Omental fat pad (tissue), 3 donors: ENCODE measurements at regions not wholly inside any gene's neighbourhood (a gene's known extent, or its start where the extent isn't known, plus 50 kb on each side); places are given as distances from the start of the nearest gene placed in this dataset.

Source experiments
- ATAC-seq: fragments of 150-250 bp; one replicate; pipeline ENCODE4 v1.9.1; 2016; ENCODE audit warnings: mild to moderate bottlenecking, moderate library complexity; ENCODE audit not compliant: low FRiP score
- DNase-seq: peaks from one replicate; pipeline ENCODE4 v3.0.0-alpha.2; 2019; ENCODE audit warnings: low spot score
- CTCF ChIP-seq, 3 donors: fragments of 450-650 bp; IDR thresholded peaks; one replicate each; pipeline ENCODE4 v1.5.1; 2016 to 2017; ENCODE audit warnings: antibody characterized with exemption in 3 of 3, mild to moderate bottlenecking in 3 of 3, moderate library complexity in 2 of 3

- no peak for DNase-seq
- no peak for TF ChIP-seq CTCF (IDR thresholded peaks at IDR 0.05)
- no peak for ATAC-seq
These were observed 52.8 kb upstream of the FBXL7 start for GRCh38 chr5:15447209-15447608.

- DNase-seq (no peak), ATAC-seq (no peak)
- TF ChIP-seq CTCF (IDR thresholded peaks at IDR 0.05), result no peak
These were observed 53.4 kb upstream of the FBXL7 start for GRCh38 chr5:15446552-15446951.

GRCh38 chr5:15442193-15442570, 57.8 kb upstream of the FBXL7 start:
- ATAC-seq (no peak), DNase-seq (no peak)
- TF ChIP-seq CTCF (IDR thresholded peaks at IDR 0.05), result no peak

GRCh38 chr5:15441433-15442192, 58.4 kb upstream of the FBXL7 start:
- DNase-seq, result no peak
- no peak for TF ChIP-seq CTCF (IDR thresholded peaks at IDR 0.05)
- ATAC-seq, result no peak

GRCh38 chr5:15440434-15440833, 59.5 kb upstream of the FBXL7 start:
- TF ChIP-seq CTCF (IDR thresholded peaks at IDR 0.05), result no peak
- DNase-seq, result no peak
- ATAC-seq, result no peak

- ATAC-seq, result no peak
- no peak for DNase-seq
- no peak for TF ChIP-seq CTCF (IDR thresholded peaks at IDR 0.05)
These were observed 60.2 kb upstream of the FBXL7 start for GRCh38 chr5:15439801-15440200.

- no peak for DNase-seq
- ATAC-seq, result no peak
- TF ChIP-seq CTCF (IDR thresholded peaks at IDR 0.05), result no peak
These were observed 66.3 kb upstream of the FBXL7 start for GRCh38 chr5:15433709-15434108.
